ENCODE measurements at regions not wholly inside any gene's neighbourhood (a gene's known extent, or its start where the extent isn't known, plus 50 kb on each side); places are given as distances from the start of the nearest gene placed in this dataset.

GRCh38 chr4:14883661-14884060, 118.6 kb upstream of the CPEB2 start:
- H2AFZ ChIP-seq (ENCODE audit: low read depth) = no peak overlapping the region
- H3K4me2 ChIP-seq = no peak overlapping the region
- no peak for DNase-seq
- H4K20me1 ChIP-seq (ENCODE audit: insufficient read depth) = no peaks in the 10 kb centered on the region
- WGBS (ENCODE audit: low lambda C conversion rate) = 67% methylated on average over 1 of the region's 1 CpG
- no peaks in the 10 kb centered on the region for H3K79me2 ChIP-seq (ENCODE audit: insufficient read depth)
- no peak overlapping the region for H3K27ac ChIP-seq (ENCODE audit: low read depth in 2 of 2, low read length in 1 of 2)
- ChIA-PET CTCF (no interaction called here), POLR2A (no interaction called here)
- H3K9me3 ChIP-seq = no peaks in the 10 kb centered on the region
- no peaks in the 10 kb centered on the region for H3F3A ChIP-seq (replicated peaks; ENCODE audit: insufficient read depth)
- no peaks in the 10 kb centered on the region for H3K36me3 ChIP-seq (replicated peaks in 1 of 2; ENCODE audit: control insufficient read depth in 1 of 2, insufficient read depth in 2 of 2, low read length in 1 of 2)
- H3K9me2 ChIP-seq = no peaks in the 10 kb centered on the region
- H3K4me1 ChIP-seq (ENCODE audit: control insufficient read depth in 1 of 2, insufficient read depth in 2 of 2, low read depth in 1 of 2, low read length in 1 of 2) = no peaks in the 10 kb centered on the region; a peak in 1 of 4 replicates
- H3K9ac ChIP-seq = no peak overlapping the region
- TF ChIP-seq JUND (IDR thresholded peaks at IDR 0.05) (no peak), RCOR1 (IDR thresholded peaks at IDR 0.05; ENCODE audit: low read length) (no peak)
- H3K27me3 ChIP-seq (ENCODE audit: insufficient read depth) = no peaks in the 10 kb centered on the region
- no peak overlapping the region for H3K4me3 ChIP-seq (ENCODE audit: low read depth in 2 of 2, low read length in 1 of 2)

- no peaks in the 10 kb centered on the region for H3F3A ChIP-seq (replicated peaks; ENCODE audit: insufficient read depth)
- no peak overlapping the region for H3K9ac ChIP-seq
- H3K79me2 ChIP-seq (ENCODE audit: insufficient read depth) = no peaks in the 10 kb centered on the region
- CTCF ChIA-PET = no interaction called here
- H3K36me3 ChIP-seq (replicated peaks in 1 of 2; ENCODE audit: control insufficient read depth in 1 of 2, insufficient read depth in 2 of 2, low read length in 1 of 2) = no peaks in the 10 kb centered on the region
- H3K9me3 ChIP-seq = no peaks in the 10 kb centered on the region
- no peak overlapping the region for H3K27ac ChIP-seq (ENCODE audit: low read depth in 2 of 2, low read length in 1 of 2)
- no peak for TF ChIP-seq ZBTB33 (IDR thresholded peaks at IDR 0.05; ENCODE audit: borderline replicate concordance, low read depth)
- no peak for TF ChIP-seq NRF1 (IDR thresholded peaks at IDR 0.05; ENCODE audit: low read depth, low read length)
- TF ChIP-seq TCF12 (IDR thresholded peaks at IDR 0.05) = no peak
- TF ChIP-seq NFIC (IDR thresholded peaks at IDR 0.05; ENCODE audit: borderline replicate concordance) = no peak
- no peak for TF ChIP-seq JUND (IDR thresholded peaks at IDR 0.05)
- TF ChIP-seq USF1 (IDR thresholded peaks at IDR 0.05; ENCODE audit: borderline replicate concordance, low read depth) = no peak
- no peak overlapping the region for H3K4me3 ChIP-seq (ENCODE audit: low read depth in 2 of 2, low read length in 1 of 2)
- H3K27me3 ChIP-seq (ENCODE audit: insufficient read depth) = no peaks in the 10 kb centered on the region
- no peaks in the 10 kb centered on the region for H4K20me1 ChIP-seq (ENCODE audit: insufficient read depth)
- H2AFZ ChIP-seq (ENCODE audit: low read depth) = no peak overlapping the region
- no peaks in the 10 kb centered on the region for H3K4me1 ChIP-seq (ENCODE audit: control insufficient read depth in 1 of 2, insufficient read depth in 2 of 2, low read depth in 1 of 2, low read length in 1 of 2)
- DNase-seq = no peak
- 68% methylated on average over 9 of the region's 9 CpGs for WGBS (ENCODE audit: low lambda C conversion rate)
- no peaks in the 10 kb centered on the region for H3K9me2 ChIP-seq
- POLR2A ChIA-PET = no interaction called here
- H3K4me2 ChIP-seq = no peak overlapping the region
These were observed 114.3 kb upstream of the CPEB2 start for GRCh38 chr4:14887842-14888433.

GRCh38 chr4:14888790-14889572, 113.3 kb upstream of the CPEB2 start:
- TF ChIP-seq SMC3 (IDR thresholded peaks at IDR 0.05; ENCODE audit: low read depth, low read length) = no peak
- TF ChIP-seq USF1 (IDR thresholded peaks at IDR 0.05; ENCODE audit: borderline replicate concordance, low read depth) = no peak
- TF ChIP-seq EZH2phosphoT487 (IDR thresholded peaks at IDR 0.05; ENCODE audit: borderline replicate concordance, low read depth) = no peak
- TF ChIP-seq ELF1 (IDR thresholded peaks at IDR 0.05) = no peak
- no peak for TF ChIP-seq GABPA (IDR thresholded peaks at IDR 0.05; ENCODE audit: low read depth)
- no peak for TF ChIP-seq RXRA (IDR thresholded peaks at IDR 0.05; ENCODE audit: borderline replicate concordance, low read depth)
- TF ChIP-seq RAD21 (IDR thresholded peaks at IDR 0.05; ENCODE audit: low read length) = no peak
- TF ChIP-seq USF2 (IDR thresholded peaks at IDR 0.05; ENCODE audit: borderline replicate concordance, low read depth, low read length) = no peak
- TF ChIP-seq MXI1 (IDR thresholded peaks at IDR 0.05; ENCODE audit: low read depth, low read length) = no peak
- no peak for TF ChIP-seq TEAD4 (IDR thresholded peaks at IDR 0.05; ENCODE audit: borderline replicate concordance, insufficient read depth)
- TF ChIP-seq MEF2A (IDR thresholded peaks at IDR 0.05; ENCODE audit: borderline replicate concordance, low read depth) = no peak
- no peak for TF ChIP-seq NRF1 (IDR thresholded peaks at IDR 0.05; ENCODE audit: low read depth, low read length)
- Histone ChIP-seq H3K4me2 (no peak overlapping the region), H3K27ac (ENCODE audit: low read depth in 2 of 2, low read length in 1 of 2) (no peak overlapping the region), H3K4me1 (ENCODE audit: control insufficient read depth in 1 of 2, insufficient read depth in 2 of 2, low read depth in 1 of 2, low read length in 1 of 2) (no peaks in the 10 kb centered on the region), H3K4me3 (ENCODE audit: low read depth in 2 of 2, low read length in 1 of 2) (no peak overlapping the region), H3K79me2 (ENCODE audit: insufficient read depth) (no peaks in the 10 kb centered on the region), H3K36me3 (replicated peaks in 1 of 2; ENCODE audit: control insufficient read depth in 1 of 2, insufficient read depth in 2 of 2, low read length in 1 of 2) (no peaks in the 10 kb centered on the region), H4K20me1 (ENCODE audit: insufficient read depth) (no peaks in the 10 kb centered on the region), H2AFZ (ENCODE audit: low read depth) (no peak overlapping the region), H3K9ac (no peak overlapping the region), H3F3A (replicated peaks; ENCODE audit: insufficient read depth) (no peaks in the 10 kb centered on the region), H3K27me3 (ENCODE audit: insufficient read depth) (no peaks in the 10 kb centered on the region), H3K9me3 (no peaks in the 10 kb centered on the region), H3K9me2 (no peaks in the 10 kb centered on the region)
- CTCF ChIA-PET = no interaction called here
- WGBS (ENCODE audit: low lambda C conversion rate) = 33% methylated on average over 4 of the region's 4 CpGs
- POLR2A ChIA-PET = no interaction called here
- DNase-seq = no peak

All from SK-N-SH (cell line).